ENCODE measurements at regions not wholly inside any gene's neighbourhood (a gene's known extent, or its start where the extent isn't known, plus 50 kb on each side); places are given as distances from the start of the nearest gene placed in this dataset.

GRCh38 chr10:6783471-6783870 lies 203.4 kb upstream of the PRKCQ start:
- no peak overlapping the region for H3K4me3 ChIP-seq (ENCODE audit: low read depth in 1 of 2, low read length in 2 of 2)
- H3K4me1 ChIP-seq (ENCODE audit: control insufficient read depth in 1 of 2, insufficient read depth in 2 of 2, low read length in 2 of 2) = peaks cover 0 to 4% of the 10 kb centered on the region in 2 donors
- H3K27me3 ChIP-seq (ENCODE audit: low read depth, low read length) = no peaks in the 10 kb centered on the region
- H3K27ac ChIP-seq (ENCODE audit: low read length) = no peak overlapping the region
- H3K36me3 ChIP-seq (ENCODE audit: control insufficient read depth in 1 of 2, insufficient read depth in 2 of 2, low read length in 2 of 2) = no peaks in the 10 kb centered on the region
- H3K9me3 ChIP-seq (ENCODE audit: control insufficient read depth in 1 of 2, low read length in 2 of 2) = no peaks in the 10 kb centered on the region

- Histone ChIP-seq H3K4me1 (ENCODE audit: control insufficient read depth in 1 of 2, insufficient read depth in 2 of 2, low read length in 2 of 2) (peaks cover 0 to 4% of the 10 kb centered on the region in 2 donors), H3K27ac (ENCODE audit: low read length) (no peak overlapping the region), H3K4me3 (ENCODE audit: low read depth in 1 of 2, low read length in 2 of 2) (no peak overlapping the region), H3K9me3 (ENCODE audit: control insufficient read depth in 1 of 2, low read length in 2 of 2) (no peaks in the 10 kb centered on the region), H3K36me3 (ENCODE audit: control insufficient read depth in 1 of 2, insufficient read depth in 2 of 2, low read length in 2 of 2) (no peaks in the 10 kb centered on the region), H3K27me3 (ENCODE audit: low read depth, low read length) (no peaks in the 10 kb centered on the region)
Observed at GRCh38 chr10:6782378-6782777, 202.3 kb upstream of the PRKCQ start.

- H3K27ac ChIP-seq (ENCODE audit: low read length) = no peak overlapping the region
- H3K4me1 ChIP-seq (ENCODE audit: control insufficient read depth in 1 of 2, insufficient read depth in 2 of 2, low read length in 2 of 2) = no peaks in the 10 kb centered on the region
- H3K27me3 ChIP-seq (ENCODE audit: low read depth, low read length) = no peaks in the 10 kb centered on the region
- H3K9me3 ChIP-seq (ENCODE audit: control insufficient read depth in 1 of 2, low read length in 2 of 2) = no peaks in the 10 kb centered on the region
- H3K4me3 ChIP-seq (ENCODE audit: low read depth in 1 of 2, low read length in 2 of 2) = no peak overlapping the region
- no peaks in the 10 kb centered on the region for H3K36me3 ChIP-seq (ENCODE audit: control insufficient read depth in 1 of 2, insufficient read depth in 2 of 2, low read length in 2 of 2)
Observed at GRCh38 chr10:6781133-6781770, 201.2 kb upstream of the PRKCQ start.

GRCh38 chr10:6780008-6780677 lies 200.1 kb upstream of the PRKCQ start:
- Histone ChIP-seq H3K36me3 (ENCODE audit: control insufficient read depth in 1 of 2, insufficient read depth in 2 of 2, low read length in 2 of 2) (no peaks in the 10 kb centered on the region), H3K4me1 (ENCODE audit: control insufficient read depth in 1 of 2, insufficient read depth in 2 of 2, low read length in 2 of 2) (no peaks in the 10 kb centered on the region), H3K4me3 (ENCODE audit: low read depth in 1 of 2, low read length in 2 of 2) (no peak overlapping the region), H3K9me3 (ENCODE audit: control insufficient read depth in 1 of 2, low read length in 2 of 2) (no peaks in the 10 kb centered on the region), H3K27ac (ENCODE audit: low read length) (no peak overlapping the region), H3K27me3 (ENCODE audit: low read depth, low read length) (no peaks in the 10 kb centered on the region)

DNA sequence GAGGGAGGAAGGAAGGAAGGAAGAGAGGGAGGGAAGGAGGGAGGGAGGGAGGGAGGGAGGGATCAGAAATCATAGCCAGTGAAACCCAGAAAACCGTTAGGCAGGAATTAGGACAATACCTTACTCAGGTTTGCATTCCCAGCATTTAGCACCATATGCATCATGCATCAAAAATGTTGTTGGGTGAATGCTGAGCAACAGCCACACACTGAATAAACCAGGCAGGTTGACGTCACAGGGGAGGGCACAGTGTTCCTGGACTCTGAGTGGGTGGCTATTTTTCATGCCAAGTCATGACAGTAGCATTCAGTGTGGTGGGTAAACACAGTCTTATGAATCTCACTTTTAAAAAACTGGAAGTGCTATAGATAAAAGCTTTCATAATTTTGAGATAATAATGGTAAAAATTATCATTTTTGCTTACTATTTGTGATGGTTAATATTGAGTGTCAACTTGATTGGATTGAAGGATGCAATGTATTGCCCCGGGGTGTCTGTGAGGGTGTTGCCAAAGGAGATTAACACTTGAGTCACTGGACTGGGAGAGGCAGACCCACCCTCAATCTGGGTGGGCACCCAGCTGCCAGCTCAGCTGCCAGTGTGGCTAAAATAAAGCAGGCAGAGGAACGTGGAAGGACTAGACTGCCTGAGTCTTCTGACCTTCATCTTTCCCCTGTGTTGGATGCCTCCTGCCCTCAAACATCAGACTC lies 199.1 kb upstream of the PRKCQ start:
- H3K9me3 ChIP-seq (ENCODE audit: control insufficient read depth in 1 of 2, low read length in 2 of 2) = no peaks in the 10 kb centered on the region
- H3K36me3 ChIP-seq (ENCODE audit: control insufficient read depth in 1 of 2, insufficient read depth in 2 of 2, low read length in 2 of 2) = no peaks in the 10 kb centered on the region
- H3K4me1 ChIP-seq (ENCODE audit: control insufficient read depth in 1 of 2, insufficient read depth in 2 of 2, low read length in 2 of 2) = no peaks in the 10 kb centered on the region
- H3K27ac ChIP-seq (ENCODE audit: low read length) = no peak overlapping the region
- no peaks in the 10 kb centered on the region for H3K27me3 ChIP-seq (ENCODE audit: low read depth, low read length)
- no peak overlapping the region for H3K4me3 ChIP-seq (ENCODE audit: low read depth in 1 of 2, low read length in 2 of 2)

GRCh38 chr10:6776170-6776569 lies 196.1 kb upstream of the PRKCQ start:
- Histone ChIP-seq H3K4me1 (ENCODE audit: control insufficient read depth in 1 of 2, insufficient read depth in 2 of 2, low read length in 2 of 2) (no peaks in the 10 kb centered on the region), H3K27me3 (ENCODE audit: low read depth, low read length) (no peaks in the 10 kb centered on the region), H3K36me3 (ENCODE audit: control insufficient read depth in 1 of 2, insufficient read depth in 2 of 2, low read length in 2 of 2) (no peaks in the 10 kb centered on the region), H3K9me3 (ENCODE audit: control insufficient read depth in 1 of 2, low read length in 2 of 2) (no peaks in the 10 kb centered on the region), H3K27ac (ENCODE audit: low read length) (no peak overlapping the region), H3K4me3 (ENCODE audit: low read depth in 1 of 2, low read length in 2 of 2) (no peak overlapping the region)

DNA sequence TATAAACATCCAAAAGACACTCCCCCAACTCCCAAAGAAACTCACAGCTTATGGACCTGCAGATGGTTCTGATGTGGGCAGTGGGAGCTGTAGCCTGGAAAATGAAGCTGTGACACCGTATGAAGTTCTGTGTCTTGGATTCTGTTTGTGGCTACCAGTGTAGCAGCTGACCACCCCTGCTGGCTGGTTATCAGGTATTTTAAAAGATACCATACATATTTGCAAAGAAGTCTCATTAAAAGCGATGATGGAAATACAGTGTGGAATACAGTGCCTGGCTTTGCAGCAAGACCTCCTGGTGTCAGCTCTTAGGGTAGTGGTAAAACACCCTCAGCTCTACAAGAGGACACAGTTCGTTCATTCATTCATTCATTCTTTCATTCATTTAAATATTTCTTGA lies 194.3 kb upstream of the PRKCQ start:
- no peaks in the 10 kb centered on the region for H3K36me3 ChIP-seq (ENCODE audit: control insufficient read depth in 1 of 2, insufficient read depth in 2 of 2, low read length in 2 of 2)
- no peaks in the 10 kb centered on the region for H3K27me3 ChIP-seq (ENCODE audit: low read depth, low read length)
- H3K9me3 ChIP-seq (ENCODE audit: control insufficient read depth in 1 of 2, low read length in 2 of 2) = peaks cover 0 to 7% of the 10 kb centered on the region in 2 donors
- no peaks in the 10 kb centered on the region for H3K4me1 ChIP-seq (ENCODE audit: control insufficient read depth in 1 of 2, insufficient read depth in 2 of 2, low read length in 2 of 2)
- no peak overlapping the region for H3K4me3 ChIP-seq (ENCODE audit: low read depth in 1 of 2, low read length in 2 of 2)
- no peak overlapping the region for H3K27ac ChIP-seq (ENCODE audit: low read length)

- Histone ChIP-seq H3K36me3 (ENCODE audit: control insufficient read depth in 1 of 2, insufficient read depth in 2 of 2, low read length in 2 of 2) (no peaks in the 10 kb centered on the region), H3K4me3 (ENCODE audit: low read depth in 1 of 2, low read length in 2 of 2) (no peak overlapping the region), H3K27me3 (ENCODE audit: low read depth, low read length) (no peaks in the 10 kb centered on the region)
Observed at GRCh38 chr10:6771331-6771730, 191.3 kb upstream of the PRKCQ start.

DNA sequence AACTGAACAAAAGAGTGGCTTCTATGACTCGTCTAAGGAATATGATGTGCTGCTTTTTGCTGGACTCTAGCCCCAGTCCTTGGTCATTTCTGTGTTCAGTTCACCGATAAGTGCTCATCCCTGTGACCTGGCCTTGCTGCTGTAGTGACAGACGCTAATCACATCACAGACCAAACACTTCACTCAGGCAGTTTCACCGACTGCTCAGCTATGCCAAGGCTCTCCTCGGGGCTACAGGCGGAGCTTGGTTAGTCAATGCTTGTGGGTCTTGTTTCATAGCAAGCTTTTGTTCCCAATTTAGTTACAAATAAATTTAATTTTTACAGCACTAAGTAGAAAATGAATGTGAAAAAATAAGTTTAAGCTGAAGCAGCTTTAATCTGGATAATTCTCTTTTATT lies 190.8 kb upstream of the PRKCQ start:
- Histone ChIP-seq H3K27ac (ENCODE audit: low read length) (no peak overlapping the region), H3K9me3 (ENCODE audit: control insufficient read depth in 1 of 2, low read length in 2 of 2) (peaks cover 0 to 7% of the 10 kb centered on the region in 2 donors), H3K36me3 (ENCODE audit: control insufficient read depth in 1 of 2, insufficient read depth in 2 of 2, low read length in 2 of 2) (no peaks in the 10 kb centered on the region), H3K4me3 (ENCODE audit: low read depth in 1 of 2, low read length in 2 of 2) (no peak overlapping the region), H3K4me1 (ENCODE audit: control insufficient read depth in 1 of 2, insufficient read depth in 2 of 2, low read length in 2 of 2) (no peaks in the 10 kb centered on the region), H3K27me3 (ENCODE audit: low read depth, low read length) (no peaks in the 10 kb centered on the region)

More at GRCh38 chr10:6771331-6771730, 191.3 kb upstream of the PRKCQ start:
- Histone ChIP-seq H3K27ac (ENCODE audit: low read length) (no peak overlapping the region), H3K4me1 (ENCODE audit: control insufficient read depth in 1 of 2, insufficient read depth in 2 of 2, low read length in 2 of 2) (no peaks in the 10 kb centered on the region), H3K9me3 (ENCODE audit: control insufficient read depth in 1 of 2, low read length in 2 of 2) (peaks cover 0 to 7% of the 10 kb centered on the region in 2 donors)

DNA sequence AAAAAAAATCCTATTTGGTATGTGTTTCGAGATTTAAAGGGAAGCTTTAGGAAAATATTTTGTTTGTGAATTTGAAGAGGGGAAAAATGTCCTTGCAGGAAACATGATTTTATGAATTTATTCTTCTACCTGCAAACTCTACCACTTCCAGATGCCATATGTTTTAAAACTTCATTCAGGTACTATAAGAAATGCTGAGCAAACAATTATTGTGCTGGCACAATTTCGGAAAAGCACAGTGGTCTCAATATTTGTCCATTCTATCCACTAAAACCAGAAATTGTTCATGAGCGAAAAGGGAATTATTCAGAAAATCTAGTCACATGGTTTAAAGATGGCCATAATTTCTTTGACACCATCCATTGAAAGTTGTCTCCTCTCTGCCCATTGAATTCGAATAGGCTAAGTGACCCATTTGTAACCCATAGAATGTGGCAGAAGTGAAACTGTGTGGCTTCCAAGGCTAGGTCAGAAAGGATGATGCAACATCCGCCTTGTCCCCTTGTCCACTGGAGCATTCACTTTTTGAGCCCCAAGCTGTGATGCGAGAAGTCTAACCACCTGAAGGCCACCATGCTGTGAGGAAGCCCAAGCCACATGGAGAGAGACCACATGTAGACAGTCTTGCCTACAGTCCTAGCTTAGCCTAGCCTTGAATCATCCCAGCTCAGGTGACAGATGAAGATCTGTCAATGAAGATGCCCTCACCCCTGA lies 189.8 kb upstream of the PRKCQ start:
- no peak overlapping the region for H3K4me3 ChIP-seq (ENCODE audit: low read depth in 1 of 2, low read length in 2 of 2)
- no peaks in the 10 kb centered on the region for H3K36me3 ChIP-seq (ENCODE audit: control insufficient read depth in 1 of 2, insufficient read depth in 2 of 2, low read length in 2 of 2)
- H3K27ac ChIP-seq (ENCODE audit: low read length) = no peak overlapping the region
- peaks cover 0 to 7% of the 10 kb centered on the region in 2 donors for H3K9me3 ChIP-seq (ENCODE audit: control insufficient read depth in 1 of 2, low read length in 2 of 2)
- no peaks in the 10 kb centered on the region for H3K4me1 ChIP-seq (ENCODE audit: control insufficient read depth in 1 of 2, insufficient read depth in 2 of 2, low read length in 2 of 2)
- no peaks in the 10 kb centered on the region for H3K27me3 ChIP-seq (ENCODE audit: low read depth, low read length)

DNA sequence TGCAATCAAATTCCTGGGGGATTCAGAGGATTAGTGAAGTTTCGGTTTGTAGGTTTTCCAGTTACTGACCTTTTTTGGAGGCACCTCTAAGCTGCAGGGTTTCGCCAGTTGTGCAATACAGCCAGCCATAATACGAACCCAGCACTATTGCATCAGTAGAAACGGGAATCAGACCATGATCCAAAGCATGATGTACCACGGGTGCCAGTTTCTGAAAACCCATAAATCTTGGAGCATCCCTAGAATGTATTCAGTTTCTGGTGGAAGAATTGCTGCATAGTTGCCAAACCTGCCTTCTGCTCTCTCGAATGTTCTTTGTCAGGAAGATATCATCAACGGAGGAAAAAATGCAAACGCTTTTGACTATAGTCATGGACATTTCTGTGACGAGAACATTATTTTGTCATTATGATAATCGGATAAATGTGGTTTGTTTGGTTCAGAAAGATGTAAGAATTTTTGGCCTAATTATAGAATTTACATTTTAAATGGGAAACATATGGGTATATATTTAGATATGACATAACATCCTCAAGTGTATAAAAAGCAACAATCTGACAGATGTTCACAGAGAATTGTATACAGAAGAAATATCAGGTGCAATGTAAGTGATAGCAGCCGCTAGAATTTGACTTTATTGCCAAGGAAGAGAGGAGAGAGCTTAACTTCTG lies 186.2 kb upstream of the PRKCQ start:
- Histone ChIP-seq H3K27ac (ENCODE audit: low read length) (no peak overlapping the region), H3K4me1 (ENCODE audit: control insufficient read depth in 1 of 2, insufficient read depth in 2 of 2, low read length in 2 of 2) (no peaks in the 10 kb centered on the region), H3K27me3 (ENCODE audit: low read depth, low read length) (no peaks in the 10 kb centered on the region), H3K36me3 (ENCODE audit: control insufficient read depth in 1 of 2, insufficient read depth in 2 of 2, low read length in 2 of 2) (no peaks in the 10 kb centered on the region), H3K9me3 (ENCODE audit: control insufficient read depth in 1 of 2, low read length in 2 of 2) (peaks cover 0 to 13% of the 10 kb centered on the region in 2 donors), H3K4me3 (ENCODE audit: low read depth in 1 of 2, low read length in 2 of 2) (no peak overlapping the region)

Data from muscle layer of duodenum (tissue), 2 donors.